Brain microvascular endothelial cell (primary cell): ENCODE measurements at regions not wholly inside any gene's neighbourhood (a gene's known extent, or its start where the extent isn't known, plus 50 kb on each side); places are given as distances from the start of the nearest gene placed in this dataset.

Experiments used
- DNase-seq: peaks from one replicate; pipeline ENCODE4 v3.0.0-alpha.2; 2020
- H3K27ac ChIP-seq: fragments of 250-450 bp; sonication (Bioruptor Pico); 2 replicates; pipeline ENCODE4 v1.5.1; 2020; ENCODE audit warnings: mild to moderate bottlenecking, moderate library complexity
- H3K27me3 ChIP-seq: fragments of 250-450 bp; sonication (Bioruptor Pico); replicated peaks from 2 replicates; pipeline ENCODE4 v1.5.1; 2020; ENCODE audit warnings: mild to moderate bottlenecking
- H3K36me3 ChIP-seq: fragments of 250-450 bp; sonication (Bioruptor Pico); replicated peaks from 2 replicates; pipeline ENCODE4 v1.5.1; 2020; ENCODE audit warnings: mild to moderate bottlenecking
- H3K4me3 ChIP-seq: 2 replicates; pipeline ENCODE4 v1.5.1; 2011; ENCODE audit warnings: low read depth, mild to moderate bottlenecking, control low read depth, low read length, moderate library complexity
- in situ Hi-C: cut with HindIII; loops from 2 replicates; pipeline ENCODE4 v1.10.0; 2017; ENCODE audit warnings: low sequenced_read_pairs, low pct_ligation_motif_present
- TF ChIP-seq, protein P1 (sequence below): IDR thresholded peaks from 2 replicates; pipeline ENCODE4 v1.5.1; 2011; ENCODE audit warnings: low read depth, mild to moderate bottlenecking, moderate library complexity, low read length, control low read depth, inconsistent platforms; ENCODE audit errors: missing control alignments

DNA sequence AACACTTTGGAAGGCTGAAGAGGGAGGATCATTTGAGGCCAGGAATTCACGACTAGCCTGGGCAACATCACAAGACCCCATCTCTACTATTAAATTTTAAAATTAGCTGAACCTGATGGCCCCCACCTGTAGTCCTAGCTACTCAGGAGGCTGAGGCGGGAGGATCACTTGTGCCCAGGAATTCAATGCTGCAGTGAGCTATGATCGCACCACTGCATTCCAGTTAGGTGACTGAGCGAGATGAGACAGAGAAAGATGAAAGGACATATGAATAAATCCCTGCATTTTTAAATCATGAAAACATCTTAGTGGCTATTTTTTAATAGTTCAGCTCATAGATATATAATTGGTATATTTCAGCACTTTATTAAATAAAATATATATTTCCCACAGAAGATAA, 93.8 kb downstream of the GPR63 start:
- TF ChIP-seq, protein P1, sequence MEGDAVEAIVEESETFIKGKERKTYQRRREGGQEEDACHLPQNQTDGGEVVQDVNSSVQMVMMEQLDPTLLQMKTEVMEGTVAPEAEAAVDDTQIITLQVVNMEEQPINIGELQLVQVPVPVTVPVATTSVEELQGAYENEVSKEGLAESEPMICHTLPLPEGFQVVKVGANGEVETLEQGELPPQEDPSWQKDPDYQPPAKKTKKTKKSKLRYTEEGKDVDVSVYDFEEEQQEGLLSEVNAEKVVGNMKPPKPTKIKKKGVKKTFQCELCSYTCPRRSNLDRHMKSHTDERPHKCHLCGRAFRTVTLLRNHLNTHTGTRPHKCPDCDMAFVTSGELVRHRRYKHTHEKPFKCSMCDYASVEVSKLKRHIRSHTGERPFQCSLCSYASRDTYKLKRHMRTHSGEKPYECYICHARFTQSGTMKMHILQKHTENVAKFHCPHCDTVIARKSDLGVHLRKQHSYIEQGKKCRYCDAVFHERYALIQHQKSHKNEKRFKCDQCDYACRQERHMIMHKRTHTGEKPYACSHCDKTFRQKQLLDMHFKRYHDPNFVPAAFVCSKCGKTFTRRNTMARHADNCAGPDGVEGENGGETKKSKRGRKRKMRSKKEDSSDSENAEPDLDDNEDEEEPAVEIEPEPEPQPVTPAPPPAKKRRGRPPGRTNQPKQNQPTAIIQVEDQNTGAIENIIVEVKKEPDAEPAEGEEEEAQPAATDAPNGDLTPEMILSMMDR, result no peak
- H3K36me3 ChIP-seq, result no peaks in the 10 kb centered on the region
- DNase-seq, result peak; percentile 15
- in situ Hi-C loops, result no loop called here
- H3K27ac ChIP-seq, result no peak overlapping the region
- H3K4me3 ChIP-seq, result no peak overlapping the region
- H3K27me3 ChIP-seq, result no peaks in the 10 kb centered on the region

DNA sequence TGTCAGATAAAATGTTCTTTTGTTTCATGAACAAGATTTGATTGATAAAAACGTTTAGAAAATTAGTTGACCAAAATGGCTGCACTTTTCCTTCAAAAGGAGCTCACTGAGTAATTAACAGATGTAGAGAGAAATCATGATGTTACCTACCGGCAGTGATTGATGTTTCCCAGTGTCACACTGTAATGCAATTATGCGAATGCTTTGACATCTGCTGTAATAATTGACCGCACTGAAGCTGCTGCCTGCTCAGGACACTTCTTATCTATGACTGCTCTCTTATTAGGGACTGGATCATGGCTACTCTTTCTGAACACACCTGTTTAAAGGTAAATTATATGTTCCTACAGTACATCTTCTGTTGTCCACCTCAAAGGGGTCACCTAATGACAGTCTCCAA, 94.6 kb downstream of the GPR63 start:
- no peak for DNase-seq
- TF ChIP-seq, protein P1, result no peak
- in situ Hi-C loops, result no loop called here
- Histone ChIP-seq H3K27ac (no peak overlapping the region), H3K36me3 (no peaks in the 10 kb centered on the region), H3K27me3 (no peaks in the 10 kb centered on the region), H3K4me3 (no peak overlapping the region)

DNA sequence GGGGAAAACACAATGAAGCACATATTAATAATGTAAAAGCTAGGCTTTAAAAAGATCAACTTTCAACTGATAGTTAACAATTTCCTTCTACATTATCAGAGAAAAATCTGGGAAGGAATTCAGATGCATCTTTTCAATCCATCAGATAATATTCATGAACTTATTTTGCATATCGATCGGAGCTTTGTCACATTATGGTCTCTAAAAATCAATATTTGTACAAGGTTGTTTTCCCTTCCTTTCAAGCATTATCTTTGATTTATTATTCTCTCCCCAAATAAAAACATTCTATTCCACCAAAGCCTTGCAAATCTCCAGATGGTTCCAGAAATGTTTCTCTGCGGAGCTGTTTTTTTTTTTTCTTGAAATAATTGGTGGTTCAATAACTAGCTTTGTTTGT, 101.9 kb downstream of the GPR63 start:
- Histone ChIP-seq H3K27me3 (no peaks in the 10 kb centered on the region), H3K36me3 (no peaks in the 10 kb centered on the region), H3K27ac (no peak overlapping the region), H3K4me3 (no peak overlapping the region)
- in situ Hi-C loops, result no loop called here
- DNase-seq, result no peak
- TF ChIP-seq, protein P1, result no peak

DNA sequence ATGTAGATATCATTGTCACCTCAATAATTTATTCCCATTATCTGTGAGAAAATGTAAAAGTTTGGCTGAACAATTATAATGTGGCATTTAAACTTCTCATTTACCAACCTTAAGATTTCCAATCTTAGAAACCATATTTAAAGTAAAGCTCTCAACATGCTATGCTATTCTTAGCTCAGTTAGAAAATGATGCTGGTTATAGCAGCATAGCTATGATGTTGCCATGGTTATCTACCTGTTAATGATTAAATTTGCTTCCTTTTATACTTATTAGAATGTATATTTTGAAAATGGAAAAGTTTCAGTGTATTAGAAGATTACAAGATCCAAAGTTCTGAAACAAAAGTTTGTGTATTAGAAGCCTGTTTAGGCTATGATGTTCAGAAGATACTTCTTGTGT, 110.1 kb downstream of the GPR63 start:
- no peak overlapping the region for H3K27ac ChIP-seq
- no peaks in the 10 kb centered on the region for H3K36me3 ChIP-seq
- TF ChIP-seq, protein P1, result no peak
- no peak for DNase-seq
- in situ Hi-C loops, result no loop called here
- no peaks in the 10 kb centered on the region for H3K27me3 ChIP-seq
- H3K4me3 ChIP-seq, result no peak overlapping the region

DNA sequence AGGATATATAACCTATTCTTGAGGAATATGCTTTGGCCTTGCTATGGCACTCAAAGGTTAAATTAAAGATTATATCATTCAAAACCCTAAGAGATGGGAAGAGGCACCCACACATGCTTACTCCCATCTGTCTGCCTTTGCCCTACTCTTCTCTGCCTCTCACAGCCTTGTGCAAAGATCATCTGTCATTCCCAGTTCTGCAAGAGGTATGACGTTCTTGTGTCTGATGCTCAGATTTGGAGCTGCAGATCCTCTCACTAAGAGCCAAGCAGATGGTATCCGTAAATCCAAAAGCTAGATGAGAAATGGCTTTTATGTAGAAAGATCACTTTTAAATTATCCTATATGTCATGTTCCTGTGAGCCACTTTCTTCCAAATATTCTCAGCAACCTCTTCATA, 112.0 kb downstream of the GPR63 start:
- Histone ChIP-seq H3K27me3 (no peaks in the 10 kb centered on the region), H3K4me3 (no peak overlapping the region), H3K27ac (no peak overlapping the region), H3K36me3 (no peaks in the 10 kb centered on the region)
- TF ChIP-seq, protein P1, result no peak
- in situ Hi-C loops, result no loop called here
- no peak for DNase-seq

DNA sequence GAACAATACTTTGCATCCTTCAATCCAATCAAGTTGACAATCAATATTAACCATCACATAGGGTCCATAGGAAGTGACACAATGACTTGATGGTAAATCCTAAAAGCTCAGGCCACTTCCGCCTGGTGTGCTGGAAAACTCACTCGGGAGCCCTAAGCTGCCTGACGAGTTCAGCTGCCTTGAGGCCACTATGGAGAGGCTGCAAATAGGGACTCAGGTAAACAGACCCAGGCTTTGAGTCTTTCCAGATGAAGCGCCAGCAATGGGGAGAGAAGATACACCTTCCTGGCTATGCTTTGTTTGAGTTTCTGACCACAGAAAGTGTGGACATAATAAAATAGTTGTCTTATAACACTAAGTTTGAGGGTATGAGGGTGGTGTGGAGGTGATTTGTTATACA, 112.6 kb downstream of the GPR63 start:
- Histone ChIP-seq H3K36me3 (no peaks in the 10 kb centered on the region), H3K27me3 (no peaks in the 10 kb centered on the region), H3K4me3 (no peak overlapping the region), H3K27ac (no peak overlapping the region)
- in situ Hi-C loops, result no loop called here
- DNase-seq, result no peak
- TF ChIP-seq, protein P1, result no peak
